ENCODE measurements at regions not wholly inside any gene's neighbourhood (a gene's known extent, or its start where the extent isn't known, plus 50 kb on each side); places are given as distances from the start of the nearest gene placed in this dataset.

DNA sequence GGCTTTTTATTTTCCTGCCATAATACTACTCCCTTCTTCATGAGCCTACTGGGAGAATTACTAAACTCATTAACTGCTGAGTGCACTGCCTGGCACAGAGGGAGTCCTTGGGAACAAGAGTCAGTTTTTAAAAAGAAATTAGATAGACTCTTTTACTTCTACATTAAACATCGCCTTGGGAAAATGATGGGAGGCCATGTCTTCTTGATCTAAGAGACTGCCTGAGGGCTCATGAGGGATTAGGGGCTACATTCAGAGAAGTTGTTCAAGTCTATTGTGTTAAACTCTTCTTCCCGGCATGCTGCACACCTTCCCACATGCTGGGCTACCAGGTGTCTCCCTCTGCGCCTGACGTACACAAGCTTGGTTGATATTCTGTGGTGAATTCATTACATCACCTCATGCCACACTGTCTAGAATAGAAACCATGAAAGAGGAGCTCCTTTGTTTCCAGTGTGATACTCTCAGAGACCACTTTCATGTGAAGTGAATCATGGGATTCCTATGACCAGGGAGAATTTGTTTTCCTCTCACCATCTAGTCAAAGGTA lies 1422.3 kb downstream of the AACS start:
- TF ChIP-seq POLR2A (IDR thresholded peaks at IDR 0.05) = no peak
- TF ChIP-seq, protein P1, sequence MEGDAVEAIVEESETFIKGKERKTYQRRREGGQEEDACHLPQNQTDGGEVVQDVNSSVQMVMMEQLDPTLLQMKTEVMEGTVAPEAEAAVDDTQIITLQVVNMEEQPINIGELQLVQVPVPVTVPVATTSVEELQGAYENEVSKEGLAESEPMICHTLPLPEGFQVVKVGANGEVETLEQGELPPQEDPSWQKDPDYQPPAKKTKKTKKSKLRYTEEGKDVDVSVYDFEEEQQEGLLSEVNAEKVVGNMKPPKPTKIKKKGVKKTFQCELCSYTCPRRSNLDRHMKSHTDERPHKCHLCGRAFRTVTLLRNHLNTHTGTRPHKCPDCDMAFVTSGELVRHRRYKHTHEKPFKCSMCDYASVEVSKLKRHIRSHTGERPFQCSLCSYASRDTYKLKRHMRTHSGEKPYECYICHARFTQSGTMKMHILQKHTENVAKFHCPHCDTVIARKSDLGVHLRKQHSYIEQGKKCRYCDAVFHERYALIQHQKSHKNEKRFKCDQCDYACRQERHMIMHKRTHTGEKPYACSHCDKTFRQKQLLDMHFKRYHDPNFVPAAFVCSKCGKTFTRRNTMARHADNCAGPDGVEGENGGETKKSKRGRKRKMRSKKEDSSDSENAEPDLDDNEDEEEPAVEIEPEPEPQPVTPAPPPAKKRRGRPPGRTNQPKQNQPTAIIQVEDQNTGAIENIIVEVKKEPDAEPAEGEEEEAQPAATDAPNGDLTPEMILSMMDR (IDR thresholded peaks at IDR 0.05) = no peak

All from heart left ventricle (tissue), 13 donors.